ENCODE measurements at regions not wholly inside any gene's neighbourhood (a gene's known extent, or its start where the extent isn't known, plus 50 kb on each side); places are given as distances from the start of the nearest gene placed in this dataset.

GRCh38 chr2:155145758-155146229 is 447.3 kb downstream of the KCNJ3 start:
- TF ChIP-seq CTCF (conservative IDR thresholded peaks at IDR 0.05 in 1 of 2, IDR thresholded peaks at IDR 0.05 in 1 of 2; ENCODE audit: low read depth in 1 of 2, low read length in 2 of 2) (no peak), EZH2 (IDR thresholded peaks at IDR 0.05; ENCODE audit: low read length, missing control alignments) (no peak)

Measured in fibroblast of lung (primary cell).